ENCODE measurements at regions not wholly inside any gene's neighbourhood (a gene's known extent, or its start where the extent isn't known, plus 50 kb on each side); places are given as distances from the start of the nearest gene placed in this dataset.

DNA sequence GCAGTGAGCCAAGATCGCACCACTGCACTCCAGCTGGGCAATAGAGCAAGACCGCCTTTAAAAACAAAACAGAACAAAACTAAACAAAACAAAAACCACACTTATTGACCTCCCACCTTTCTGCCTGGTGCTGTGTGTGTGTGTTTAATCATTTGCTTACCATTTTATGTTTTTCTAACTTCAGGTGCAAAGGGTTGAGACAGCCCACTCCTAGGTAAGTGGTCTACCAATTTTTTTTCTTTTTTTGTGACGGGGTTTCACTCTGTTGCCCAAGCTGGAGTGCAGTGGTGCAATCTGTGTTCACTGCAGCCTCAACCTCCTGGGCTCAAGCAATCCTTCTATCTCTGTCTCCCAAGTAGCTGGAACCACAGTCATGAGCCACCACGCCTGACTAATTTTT is 65.8 kb downstream of the SALL1 start:
- Histone ChIP-seq H3K9me3 (ENCODE audit: insufficient read depth, low read length, severe bottlenecking) (no peaks in the 10 kb centered on the region), H3K27ac (ENCODE audit: low read length) (no peak overlapping the region), H3K9ac (ENCODE audit: low read depth, low read length) (no peak overlapping the region), H4K20me1 (ENCODE audit: insufficient read depth, low read length) (no peaks in the 10 kb centered on the region), H3K79me2 (ENCODE audit: insufficient read depth, low read length) (no peaks in the 10 kb centered on the region), H3K4me1 (ENCODE audit: insufficient read depth, low read length) (no peaks in the 10 kb centered on the region), H3K4me2 (ENCODE audit: insufficient read depth, low read length) (no peak overlapping the region), H3K36me3 (ENCODE audit: insufficient read depth, low read length) (no peaks in the 10 kb centered on the region), H3K4me3 (ENCODE audit: low read depth in 1 of 2, low read length in 2 of 2) (no peak overlapping the region), H3K27me3 (ENCODE audit: insufficient read depth, low read length, poor library complexity) (no peaks in the 10 kb centered on the region), H2AFZ (ENCODE audit: low read depth, low read length) (no peak overlapping the region)
- no peak for TF ChIP-seq CTCF (IDR thresholded peaks at IDR 0.05; ENCODE audit: borderline replicate concordance, extremely low read depth, low read length, poor library complexity, severe bottlenecking)
- TF ChIP-seq EZH2 (IDR thresholded peaks at IDR 0.05; ENCODE audit: borderline replicate concordance, low read depth, low read length, severe bottlenecking), result no peak
- no peak for ATAC-seq (ENCODE audit: insufficient read depth, low read depth)
- no peak for DNase-seq

- H2AFZ ChIP-seq (ENCODE audit: low read depth, low read length), result no peak overlapping the region
- H3K36me3 ChIP-seq (ENCODE audit: insufficient read depth, low read length), result no peaks in the 10 kb centered on the region
- no peaks in the 10 kb centered on the region for H3K9me3 ChIP-seq (ENCODE audit: insufficient read depth, low read length, severe bottlenecking)
- ATAC-seq (ENCODE audit: insufficient read depth, low read depth) (no peak), DNase-seq (no peak)
- no peaks in the 10 kb centered on the region for H3K27me3 ChIP-seq (ENCODE audit: insufficient read depth, low read length, poor library complexity)
- no peak overlapping the region for H3K27ac ChIP-seq (ENCODE audit: low read length)
- H3K4me3 ChIP-seq (ENCODE audit: low read depth in 1 of 2, low read length in 2 of 2), result no peak overlapping the region
- TF ChIP-seq EZH2 (IDR thresholded peaks at IDR 0.05; ENCODE audit: borderline replicate concordance, low read depth, low read length, severe bottlenecking) (no peak), CTCF (IDR thresholded peaks at IDR 0.05; ENCODE audit: borderline replicate concordance, extremely low read depth, low read length, poor library complexity, severe bottlenecking) (no peak)
- no peaks in the 10 kb centered on the region for H3K4me1 ChIP-seq (ENCODE audit: insufficient read depth, low read length)
- H4K20me1 ChIP-seq (ENCODE audit: insufficient read depth, low read length), result no peaks in the 10 kb centered on the region
- no peak overlapping the region for H3K9ac ChIP-seq (ENCODE audit: low read depth, low read length)
- H3K4me2 ChIP-seq (ENCODE audit: insufficient read depth, low read length), result no peak overlapping the region
- no peaks in the 10 kb centered on the region for H3K79me2 ChIP-seq (ENCODE audit: insufficient read depth, low read length)
Measured at GRCh38 chr16:51084074-51084928, 66.8 kb downstream of the SALL1 start.

- no peak overlapping the region for H2AFZ ChIP-seq (ENCODE audit: low read depth, low read length)
- H3K4me1 ChIP-seq (ENCODE audit: insufficient read depth, low read length), result no peaks in the 10 kb centered on the region
- H3K79me2 ChIP-seq (ENCODE audit: insufficient read depth, low read length), result no peaks in the 10 kb centered on the region
- H3K4me2 ChIP-seq (ENCODE audit: insufficient read depth, low read length), result no peak overlapping the region
- H3K27me3 ChIP-seq (ENCODE audit: insufficient read depth, low read length, poor library complexity), result no peaks in the 10 kb centered on the region
- H3K4me3 ChIP-seq (ENCODE audit: low read depth in 1 of 2, low read length in 2 of 2), result no peak overlapping the region
- no peak for TF ChIP-seq CTCF (IDR thresholded peaks at IDR 0.05; ENCODE audit: borderline replicate concordance, extremely low read depth, low read length, poor library complexity, severe bottlenecking)
- TF ChIP-seq EZH2 (IDR thresholded peaks at IDR 0.05; ENCODE audit: borderline replicate concordance, low read depth, low read length, severe bottlenecking), result no peak
- no peaks in the 10 kb centered on the region for H4K20me1 ChIP-seq (ENCODE audit: insufficient read depth, low read length)
- ATAC-seq (ENCODE audit: insufficient read depth, low read depth) (no peak), DNase-seq (no peak)
- H3K9ac ChIP-seq (ENCODE audit: low read depth, low read length), result no peak overlapping the region
- no peaks in the 10 kb centered on the region for H3K9me3 ChIP-seq (ENCODE audit: insufficient read depth, low read length, severe bottlenecking)
- H3K27ac ChIP-seq (ENCODE audit: low read length), result no peak overlapping the region
- H3K36me3 ChIP-seq (ENCODE audit: insufficient read depth, low read length), result no peaks in the 10 kb centered on the region
Measured at GRCh38 chr16:51072591-51072990, 78.5 kb downstream of the SALL1 start.

All from DND-41 (cell line).